ENCODE measurements at regions not wholly inside any gene's neighbourhood (a gene's known extent, or its start where the extent isn't known, plus 50 kb on each side); places are given as distances from the start of the nearest gene placed in this dataset.

GRCh38 chr13:106888148-106888547 is 320.2 kb upstream of the ARGLU1 start:
- ChIA-PET POLR2A (no interaction called here), CTCF (no interaction called here)

- ChIA-PET CTCF (no interaction called here), POLR2A (no interaction called here)
Measured at GRCh38 chr13:106887686-106888085, 319.7 kb upstream of the ARGLU1 start.

- POLR2A ChIA-PET, result no interaction called here
- CTCF ChIA-PET, result no interaction called here
Measured at GRCh38 chr13:106883976-106884375, 316.0 kb upstream of the ARGLU1 start.

- POLR2A ChIA-PET, result no interaction called here
Measured at GRCh38 chr13:106882246-106882645, 314.3 kb upstream of the ARGLU1 start.

GRCh38 chr13:106879806-106880205 is 311.9 kb upstream of the ARGLU1 start:
- ChIA-PET POLR2A (no interaction called here), CTCF (no interaction called here)

More at GRCh38 chr13:106882246-106882645, 314.3 kb upstream of the ARGLU1 start:
- CTCF ChIA-PET, result no interaction called here

- CTCF ChIA-PET, result no interaction called here
- POLR2A ChIA-PET, result no interaction called here
Measured at GRCh38 chr13:106874323-106874722, 306.4 kb upstream of the ARGLU1 start.

- ChIA-PET POLR2A (no interaction called here), CTCF (no interaction called here)
Measured at GRCh38 chr13:106873810-106874209, 305.9 kb upstream of the ARGLU1 start.

GRCh38 chr13:106867249-106867648 is 299.3 kb upstream of the ARGLU1 start:
- ChIA-PET POLR2A (no interaction called here), CTCF (no interaction called here)

GRCh38 chr13:106865716-106866440 is 297.9 kb upstream of the ARGLU1 start:
- ChIA-PET POLR2A (no interaction called here), CTCF (no interaction called here)

GRCh38 chr13:106859533-106859904 is 291.6 kb upstream of the ARGLU1 start:
- ChIA-PET POLR2A (no interaction called here), CTCF (no interaction called here)

- ChIA-PET CTCF (no interaction called here), POLR2A (no interaction called here)
Measured at GRCh38 chr13:106858903-106859532, 291.1 kb upstream of the ARGLU1 start.

GRCh38 chr13:106852436-106852835 is 284.5 kb upstream of the ARGLU1 start:
- CTCF ChIA-PET, result no interaction called here
- POLR2A ChIA-PET, result no interaction called here

- CTCF ChIA-PET, result no interaction called here
- POLR2A ChIA-PET, result no interaction called here
Measured at GRCh38 chr13:106850973-106851650, 283.2 kb upstream of the ARGLU1 start.

GRCh38 chr13:106846571-106847448 is 278.9 kb upstream of the ARGLU1 start:
- ChIA-PET CTCF (no interaction called here), POLR2A (no interaction called here)

GRCh38 chr13:106836186-106836802 is 268.4 kb upstream of the ARGLU1 start:
- ChIA-PET CTCF (no interaction called here), POLR2A (no interaction called here)

GRCh38 chr13:106835477-106835876 is 267.5 kb upstream of the ARGLU1 start:
- CTCF ChIA-PET, result no interaction called here
- POLR2A ChIA-PET, result no interaction called here

- POLR2A ChIA-PET, result no interaction called here
- CTCF ChIA-PET, result no interaction called here
Measured at GRCh38 chr13:106821979-106822378, 254.0 kb upstream of the ARGLU1 start.

- ChIA-PET POLR2A (no interaction called here), CTCF (no interaction called here)
Measured at GRCh38 chr13:106819413-106820180, 251.7 kb upstream of the ARGLU1 start.

GRCh38 chr13:106818971-106819370 is 251.0 kb upstream of the ARGLU1 start:
- ChIA-PET POLR2A (no interaction called here), CTCF (no interaction called here)

- CTCF ChIA-PET, result no interaction called here
Measured at GRCh38 chr13:106815545-106815944, 247.6 kb upstream of the ARGLU1 start.

More at GRCh38 chr13:106815545-106815944, 247.6 kb upstream of the ARGLU1 start:
- POLR2A ChIA-PET, result no interaction called here
